K562 (cell line): ENCODE measurements at regions not wholly inside any gene's neighbourhood (a gene's known extent, or its start where the extent isn't known, plus 50 kb on each side); places are given as distances from the start of the nearest gene placed in this dataset.

ENCODE experiments used
- ATAC-seq: fragments of 200-7000 bp; cut with Tn5 transposase; 3 replicates; pipeline ENCODE4 v1.9.1; 2020; ENCODE audit warnings: moderate library complexity
- BruUV-seq: library from RNA; stranded (reverse); fragments of 400-500 nt; replicated peaks from 2 replicates; lab custom pipeline; 2021; lab: Mats Ljungman, UMichigan
- CTCF ChIA-PET: fragments of 300-600 bp; formaldehyde crosslinking; extraction: SDS; loops from one replicate; lab custom pipeline; 2021; ENCODE audit warnings: low intra/inter-chr PET ratio; lab: Yijun Ruan, JAX
- POLR2A ChIA-PET: fragments of 300-600, 350-650 bp; sonication (Branson Sonifier 250); formaldehyde crosslinking; extraction: SDS; loops from one replicate; lab custom pipeline; 2021; ENCODE audit warnings: antibody characterized with exemption, inconsistent platforms; lab: Yijun Ruan, JAX
- DNase-seq, 4 experiments: peaks; one replicate each; pipeline versions ENCODE4 v3.0.0 to v3.0.0-alpha.2; 2011 to 2018; ENCODE audit warnings: low spot score in 3 of 4, mixed read lengths in 3 of 4; ENCODE audit errors: extremely low read depth in 1 of 4
- FAIRE-seq: peaks from 2 replicates; lab custom pipeline; 2011; peaks lifted over from hg19 to GRCh38; lab: Jason Lieb, UNC
- H2AFZ ChIP-seq: 2 replicates; pipeline ENCODE4 v1.6.0; 2011; ENCODE audit warnings: low read depth, low read length, control low read depth, inconsistent platforms
- H3K27ac ChIP-seq: fragments of 200-600 bp; 3 replicates; pipeline ENCODE4 v1.8.0; 2011; ENCODE audit warnings: low read depth, mild to moderate bottlenecking, control low read depth, inconsistent platforms, low read length, moderate library complexity, mixed read lengths; ENCODE audit errors: extremely low read depth
- H3K27me3 ChIP-seq, 2 experiments: fragments of 300-600 bp in 1 of 2; 2 replicates in 1 of 2; 3 replicates in 1 of 2; pipeline versions ENCODE4 v1.6.0 to v1.8.0; 2011; ENCODE audit warnings: inconsistent platforms in 2 of 2, low read length in 2 of 2, mild to moderate bottlenecking in 1 of 2, mixed read lengths in 1 of 2, moderate library complexity in 1 of 2; ENCODE audit not compliant: control insufficient read depth in 2 of 2, insufficient read depth in 2 of 2
- H3K36me3 ChIP-seq: fragments of 300-600 bp; 3 replicates; pipeline ENCODE4 v1.8.0; 2011; ENCODE audit warnings: mild to moderate bottlenecking, low read length, inconsistent platforms; ENCODE audit not compliant: control insufficient read depth, insufficient read depth
- H3K4me1 ChIP-seq, 2 experiments: fragments of 200-600 bp in 1 of 2; replicated peaks in 1 of 2; 2 replicates in 1 of 2; 3 replicates in 1 of 2; pipeline versions ENCODE4 v1.5.1 to v1.8.0; 2011; ENCODE audit warnings: inconsistent platforms in 2 of 2, low read length in 2 of 2, mild to moderate bottlenecking in 1 of 2, mixed read lengths in 1 of 2, moderate library complexity in 1 of 2; ENCODE audit not compliant: control insufficient read depth in 2 of 2, insufficient read depth in 2 of 2
- H3K4me2 ChIP-seq: 2 replicates; pipeline ENCODE4 v1.6.1; 2011; ENCODE audit warnings: low read length, control low read depth, inconsistent platforms, mixed read lengths; ENCODE audit not compliant: insufficient read depth
- H3K4me3 ChIP-seq: fragments of 200-600 bp; sonication (generic), shearing (Covaris generic); 2 replicates; pipeline ENCODE4 v1.5.1; 2016; ENCODE audit warnings: control low read depth, inconsistent platforms
- H3K79me2 ChIP-seq: fragments of 200-600 bp; 3 replicates; pipeline ENCODE4 v1.8.0; 2011; ENCODE audit warnings: low read length, inconsistent platforms; ENCODE audit not compliant: control insufficient read depth, insufficient read depth
- H3K9ac ChIP-seq, 2 experiments: 2 replicates each; pipeline versions ENCODE4 v1.6.0 to v1.6.1; 2011; ENCODE audit warnings: low read depth in 2 of 2, low read length in 2 of 2, control low read depth in 1 of 2, inconsistent platforms in 1 of 2, mild to moderate bottlenecking in 1 of 2, mixed read lengths in 1 of 2; ENCODE audit not compliant: insufficient read depth in 1 of 2
- H3K9me1 ChIP-seq: one replicate; pipeline ENCODE4 v1.6.0; 2011; ENCODE audit warnings: inconsistent platforms, mild to moderate bottlenecking, low read length, moderate library complexity; ENCODE audit not compliant: control insufficient read depth, insufficient read depth
- H3K9me3 ChIP-seq: replicated peaks from 2 replicates; pipeline ENCODE4 v1.5.1; 2011; ENCODE audit warnings: low read depth, low read length, inconsistent platforms; ENCODE audit not compliant: control insufficient read depth, insufficient read depth
- H4K20me1 ChIP-seq: replicated peaks from 2 replicates; pipeline ENCODE4 v1.6.1; 2011; ENCODE audit warnings: low read length, inconsistent platforms, mixed read lengths; ENCODE audit not compliant: control insufficient read depth, insufficient read depth
- HSF4 ChIP-seq: fragments of 250-450 bp; sonication (Bioruptor Pico); IDR thresholded peaks from 2 replicates; pipeline ENCODE4 v2.1.2; 2022; ENCODE audit warnings: mild to moderate bottlenecking, moderate library complexity, borderline replicate concordance
- MCM2 ChIP-seq: fragments of 450-650 bp; IDR thresholded peaks from 2 replicates; pipeline ENCODE4 v1.6.1; 2017; ENCODE audit warnings: low read depth, mild to moderate bottlenecking
- NCOR1 ChIP-seq: fragments of 450-650 bp; IDR thresholded peaks from 2 replicates; pipeline ENCODE4 v1.6.1; 2016; ENCODE audit warnings: mild to moderate bottlenecking, moderate library complexity
- RBBP5 ChIP-seq: fragments of 200-600 bp; sonication (generic); IDR thresholded peaks from 2 replicates; pipeline ENCODE4 v1.6.1; 2012; ENCODE audit warnings: borderline replicate concordance, mild to moderate bottlenecking, low read length, control low read depth, inconsistent platforms; ENCODE audit not compliant: insufficient read depth, poor library complexity, severe bottlenecking
- RBFOX2 ChIP-seq: fragments of 200-400 bp; formaldehyde crosslinking; IDR thresholded peaks from 2 replicates; pipeline ENCODE4 v1.6.1; 2017; ENCODE audit warnings: low read depth, mild to moderate bottlenecking, low read length, moderate library complexity
- SIX5 ChIP-seq, 2 experiments: IDR thresholded peaks; 2 replicates each; pipeline ENCODE4 v1.6.1; 2011; ENCODE audit warnings: low read length in 2 of 2, borderline replicate concordance in 1 of 2, low read depth in 1 of 2, mild to moderate bottlenecking in 1 of 2, moderate library complexity in 1 of 2; ENCODE audit not compliant: insufficient read depth in 1 of 2
- SMAD3 ChIP-seq: fragments of 450-650 bp; formaldehyde crosslinking; conservative IDR thresholded peaks from 2 replicates; pipeline ENCODE4 v1.4.0; 2020; ENCODE audit warnings: mild to moderate bottlenecking
- ZKSCAN1 ChIP-seq: fragments of 150-350 bp; IDR thresholded peaks from 2 replicates; pipeline ENCODE4 v1.6.1; 2016; ENCODE audit warnings: low read depth, low read length
- ZNF146 ChIP-seq: IDR thresholded peaks from one replicate; pipeline ENCODE4 v1.6.1; 2018; ENCODE audit warnings: missing compliant biosample characterization; ENCODE audit not compliant: unreplicated experiment
- ZNF23 ChIP-seq: fragments of 250-450 bp; sonication (Bioruptor Pico); IDR thresholded peaks from 2 replicates; pipeline ENCODE4 v1.4.0; 2020; ENCODE audit warnings: mild to moderate bottlenecking
- ZNF347 ChIP-seq: fragments of 450-650 bp; formaldehyde crosslinking; IDR thresholded peaks from 2 replicates; pipeline ENCODE4 v1.4.0; 2020; ENCODE audit warnings: low read depth, mild to moderate bottlenecking, moderate library complexity
- in situ Hi-C: fragments of 300-500 bp; cut with MboI; formaldehyde crosslinking; loops from 4 replicates; pipeline ENCODE4 v1.15.0; 2018; ENCODE audit warnings: inconsistent platforms, mixed read lengths
- intact Hi-C: fragments of 100-400 bp; cut with micrococcal nuclease; formaldehyde crosslinking; loops from 2 replicates; pipeline ENCODE4 v1.14.2; 2022
- TF ChIP-seq, protein P1 (sequence below): fragments of 250-450 bp; sonication (Bioruptor Pico); IDR thresholded peaks from 2 replicates; pipeline ENCODE4 v1.9.0; 2021; ENCODE audit warnings: mild to moderate bottlenecking, inconsistent platforms
- TF ChIP-seq, protein P2 (sequence below): sonication (generic); formaldehyde crosslinking; IDR thresholded peaks from 2 replicates; pipeline ENCODE4 v1.8.0; 2022; ENCODE audit warnings: missing genetic modification reagents, mild to moderate bottlenecking, borderline replicate concordance
- TF ChIP-seq, protein P3 (sequence below): sonication (generic); formaldehyde crosslinking; IDR thresholded peaks from 2 replicates; pipeline ENCODE4 v1.8.0; 2023; ENCODE audit warnings: mild to moderate bottlenecking, missing genetic modification reagents
- TF ChIP-seq, protein P4 (sequence below): sonication (generic); formaldehyde crosslinking; IDR thresholded peaks from 2 replicates; pipeline ENCODE4 v1.8.1; 2022; ENCODE audit warnings: missing genetic modification reagents

DNA sequence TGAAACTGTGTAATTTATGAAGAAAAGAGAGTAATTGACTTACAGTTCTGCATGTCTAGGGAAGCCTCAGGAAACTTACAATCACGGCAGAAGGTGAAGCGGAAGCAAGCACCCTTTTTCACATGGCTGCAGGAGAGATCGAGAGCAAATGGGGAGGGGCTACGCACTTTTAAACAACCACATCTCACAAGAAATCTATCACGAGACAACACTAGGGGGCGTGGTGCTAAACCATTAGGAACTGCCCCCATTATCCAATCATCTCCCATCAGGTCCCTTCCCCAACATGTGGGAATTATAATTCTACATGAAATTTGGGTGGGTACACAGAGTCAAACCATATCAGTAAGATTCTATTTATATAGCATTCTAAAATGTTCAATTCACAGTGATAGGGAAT lies 114.8 kb upstream of the TRPC4 start (continued):
- TF ChIP-seq, protein P1, sequence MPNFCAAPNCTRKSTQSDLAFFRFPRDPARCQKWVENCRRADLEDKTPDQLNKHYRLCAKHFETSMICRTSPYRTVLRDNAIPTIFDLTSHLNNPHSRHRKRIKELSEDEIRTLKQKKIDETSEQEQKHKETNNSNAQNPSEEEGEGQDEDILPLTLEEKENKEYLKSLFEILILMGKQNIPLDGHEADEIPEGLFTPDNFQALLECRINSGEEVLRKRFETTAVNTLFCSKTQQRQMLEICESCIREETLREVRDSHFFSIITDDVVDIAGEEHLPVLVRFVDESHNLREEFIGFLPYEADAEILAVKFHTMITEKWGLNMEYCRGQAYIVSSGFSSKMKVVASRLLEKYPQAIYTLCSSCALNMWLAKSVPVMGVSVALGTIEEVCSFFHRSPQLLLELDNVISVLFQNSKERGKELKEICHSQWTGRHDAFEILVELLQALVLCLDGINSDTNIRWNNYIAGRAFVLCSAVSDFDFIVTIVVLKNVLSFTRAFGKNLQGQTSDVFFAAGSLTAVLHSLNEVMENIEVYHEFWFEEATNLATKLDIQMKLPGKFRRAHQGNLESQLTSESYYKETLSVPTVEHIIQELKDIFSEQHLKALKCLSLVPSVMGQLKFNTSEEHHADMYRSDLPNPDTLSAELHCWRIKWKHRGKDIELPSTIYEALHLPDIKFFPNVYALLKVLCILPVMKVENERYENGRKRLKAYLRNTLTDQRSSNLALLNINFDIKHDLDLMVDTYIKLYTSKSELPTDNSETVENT, result no peak
- no peak for TF ChIP-seq RBBP5
- TF ChIP-seq, all 486 proteins: peak for 0

DNA sequence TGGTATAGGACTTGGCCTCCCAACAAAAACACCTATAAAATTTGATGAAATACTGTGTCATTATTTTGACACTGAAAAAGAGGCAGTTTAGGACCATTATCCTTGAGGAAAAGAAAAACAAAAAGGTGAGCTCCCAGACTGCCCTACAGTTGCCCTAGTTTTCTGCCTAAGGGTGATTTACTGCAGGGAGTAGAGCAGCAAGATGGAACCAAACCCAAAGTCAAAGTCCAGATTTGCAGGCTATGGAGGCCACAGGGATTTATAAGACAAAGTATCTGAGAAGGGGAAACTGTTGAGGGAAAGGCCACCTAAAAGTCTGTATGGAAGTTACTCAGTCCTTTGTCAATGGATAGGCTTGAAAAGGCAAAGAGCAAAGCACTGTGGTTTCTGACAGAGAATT lies 112.4 kb upstream of the TRPC4 start:
- no peak overlapping the region for H3K4me2 ChIP-seq
- intact Hi-C loops (no loop called here), in situ Hi-C loops (no loop called here)
- no peaks in the 10 kb centered on the region for H3K79me2 ChIP-seq
- no peak overlapping the region for H3K9ac ChIP-seq
- H3K27ac ChIP-seq, result no peak overlapping the region
- H4K20me1 ChIP-seq, result no peaks in the 10 kb centered on the region
- POLR2A ChIA-PET, result no interaction called here
- 0 out of 2 replicates have a peak overlapping the region, but pooled peaks have one; percentile 16 for H2AFZ ChIP-seq
- H3K4me3 ChIP-seq, result no peak overlapping the region
- no peaks in the 10 kb centered on the region for H3K9me1 ChIP-seq
- DNase-seq (no peak), FAIRE-seq (no peak), ATAC-seq (no peak)
- H3K27me3 ChIP-seq, result no peaks in the 10 kb centered on the region
- CTCF ChIA-PET, result no interaction called here
- no TSS peak for BruUV-seq
- H3K36me3 ChIP-seq, result no peaks in the 10 kb centered on the region
- no peaks in the 10 kb centered on the region; the same call in 1 of the 2 replicates for H3K9me3 ChIP-seq
- H3K4me1 ChIP-seq, result no peaks in the 10 kb centered on the region
- TF ChIP-seq HSF4, result no peak
- TF ChIP-seq, protein P2, sequence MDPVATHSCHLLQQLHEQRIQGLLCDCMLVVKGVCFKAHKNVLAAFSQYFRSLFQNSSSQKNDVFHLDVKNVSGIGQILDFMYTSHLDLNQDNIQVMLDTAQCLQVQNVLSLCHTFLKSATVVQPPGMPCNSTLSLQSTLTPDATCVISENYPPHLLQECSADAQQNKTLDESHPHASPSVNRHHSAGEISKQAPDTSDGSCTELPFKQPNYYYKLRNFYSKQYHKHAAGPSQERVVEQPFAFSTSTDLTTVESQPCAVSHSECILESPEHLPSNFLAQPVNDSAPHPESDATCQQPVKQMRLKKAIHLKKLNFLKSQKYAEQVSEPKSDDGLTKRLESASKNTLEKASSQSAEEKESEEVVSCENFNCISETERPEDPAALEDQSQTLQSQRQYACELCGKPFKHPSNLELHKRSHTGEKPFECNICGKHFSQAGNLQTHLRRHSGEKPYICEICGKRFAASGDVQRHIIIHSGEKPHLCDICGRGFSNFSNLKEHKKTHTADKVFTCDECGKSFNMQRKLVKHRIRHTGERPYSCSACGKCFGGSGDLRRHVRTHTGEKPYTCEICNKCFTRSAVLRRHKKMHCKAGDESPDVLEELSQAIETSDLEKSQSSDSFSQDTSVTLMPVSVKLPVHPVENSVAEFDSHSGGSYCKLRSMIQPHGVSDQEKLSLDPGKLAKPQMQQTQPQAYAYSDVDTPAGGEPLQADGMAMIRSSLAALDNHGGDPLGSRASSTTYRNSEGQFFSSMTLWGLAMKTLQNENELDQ (CRISPR knock-in tag), result no peak
- no peak for TF ChIP-seq NCOR1
- no peak for TF ChIP-seq SIX5 (IDR thresholded peaks at IDR 0.05; ENCODE audit: borderline replicate concordance in 1 of 2, insufficient read depth in 1 of 2, low read depth in 1 of 2, low read length in 2 of 2)
- TF ChIP-seq ZNF23 (CRISPR knock-in tag), result no peak
- TF ChIP-seq, protein P3, sequence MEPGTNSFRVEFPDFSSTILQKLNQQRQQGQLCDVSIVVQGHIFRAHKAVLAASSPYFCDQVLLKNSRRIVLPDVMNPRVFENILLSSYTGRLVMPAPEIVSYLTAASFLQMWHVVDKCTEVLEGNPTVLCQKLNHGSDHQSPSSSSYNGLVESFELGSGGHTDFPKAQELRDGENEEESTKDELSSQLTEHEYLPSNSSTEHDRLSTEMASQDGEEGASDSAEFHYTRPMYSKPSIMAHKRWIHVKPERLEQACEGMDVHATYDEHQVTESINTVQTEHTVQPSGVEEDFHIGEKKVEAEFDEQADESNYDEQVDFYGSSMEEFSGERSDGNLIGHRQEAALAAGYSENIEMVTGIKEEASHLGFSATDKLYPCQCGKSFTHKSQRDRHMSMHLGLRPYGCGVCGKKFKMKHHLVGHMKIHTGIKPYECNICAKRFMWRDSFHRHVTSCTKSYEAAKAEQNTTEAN (CRISPR knock-in tag), result no peak
- TF ChIP-seq SMAD3 (CRISPR knock-in tag), result no peak
- TF ChIP-seq RBFOX2, result no peak
- no peak for TF ChIP-seq ZNF146 (CRISPR knock-in tag)
- TF ChIP-seq ZNF347 (CRISPR knock-in tag), result no peak
- TF ChIP-seq MCM2, result no peak
- TF ChIP-seq, protein P4, sequence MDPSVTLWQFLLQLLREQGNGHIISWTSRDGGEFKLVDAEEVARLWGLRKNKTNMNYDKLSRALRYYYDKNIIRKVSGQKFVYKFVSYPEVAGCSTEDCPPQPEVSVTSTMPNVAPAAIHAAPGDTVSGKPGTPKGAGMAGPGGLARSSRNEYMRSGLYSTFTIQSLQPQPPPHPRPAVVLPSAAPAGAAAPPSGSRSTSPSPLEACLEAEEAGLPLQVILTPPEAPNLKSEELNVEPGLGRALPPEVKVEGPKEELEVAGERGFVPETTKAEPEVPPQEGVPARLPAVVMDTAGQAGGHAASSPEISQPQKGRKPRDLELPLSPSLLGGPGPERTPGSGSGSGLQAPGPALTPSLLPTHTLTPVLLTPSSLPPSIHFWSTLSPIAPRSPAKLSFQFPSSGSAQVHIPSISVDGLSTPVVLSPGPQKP (CRISPR knock-in tag), result no peak
- no peak for TF ChIP-seq ZKSCAN1
